Hematopoietic multipotent progenitor cell treated with erythropoietin and hydrocortisone succinate and interleukin-3 and kit ligand, for 15 days (in vitro differentiated cells): ENCODE measurements at regions not wholly inside any gene's neighbourhood (a gene's known extent, or its start where the extent isn't known, plus 50 kb on each side); places are given as distances from the start of the nearest gene placed in this dataset.
"Not testable (repeated sequence)": the region's sequence is repeated elsewhere in the genome, so short reads cannot be mapped to it uniquely, and the experiment has no call there.

Source experiments
- DNase-seq: peaks from one replicate; pipeline ENCODE4 v3.0.0-alpha.2; 2015; ENCODE audit warnings: low spot score

DNA sequence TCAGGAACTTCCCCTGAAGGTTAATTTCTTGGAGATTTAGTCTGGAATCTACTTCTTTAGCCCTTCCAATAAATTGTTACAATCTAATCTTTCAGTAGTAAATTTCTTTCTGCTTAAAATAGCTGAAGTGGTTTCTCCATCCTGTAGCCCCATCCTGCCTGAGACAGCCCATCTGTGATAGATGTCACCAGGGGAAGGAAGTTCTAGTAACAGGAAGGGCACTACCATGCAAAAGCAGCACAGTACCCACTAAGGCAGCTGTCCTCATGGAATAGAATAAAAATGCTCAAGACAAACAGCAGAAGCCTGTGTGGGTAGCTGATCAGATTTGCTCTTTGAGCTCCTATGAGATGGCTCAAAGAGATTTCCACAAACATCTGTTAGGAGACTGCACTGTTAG is 1036.5 kb downstream of the SLITRK5 start:
- DNase-seq, result no peak

DNA sequence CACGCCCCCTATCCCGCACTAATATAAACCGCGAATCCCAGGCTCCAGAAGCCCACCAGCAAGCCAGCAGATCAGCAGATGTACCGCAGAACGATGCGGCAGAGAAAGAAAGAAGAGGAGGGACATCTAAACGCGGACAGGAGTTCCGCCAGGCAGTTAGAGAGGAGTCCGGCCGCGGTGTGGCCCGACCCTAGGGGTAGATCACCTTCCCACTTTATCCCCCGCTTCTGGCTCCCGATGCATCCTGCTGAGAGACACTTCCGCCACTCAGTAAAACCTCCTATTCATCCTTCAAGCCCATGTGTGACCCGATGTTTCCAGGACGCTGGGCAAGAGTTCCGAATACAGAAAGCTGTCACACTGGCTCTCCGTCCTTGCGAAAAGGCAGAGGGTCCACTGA is 1046.8 kb downstream of the SLITRK5 start:
- DNase-seq, result no peak

DNA sequence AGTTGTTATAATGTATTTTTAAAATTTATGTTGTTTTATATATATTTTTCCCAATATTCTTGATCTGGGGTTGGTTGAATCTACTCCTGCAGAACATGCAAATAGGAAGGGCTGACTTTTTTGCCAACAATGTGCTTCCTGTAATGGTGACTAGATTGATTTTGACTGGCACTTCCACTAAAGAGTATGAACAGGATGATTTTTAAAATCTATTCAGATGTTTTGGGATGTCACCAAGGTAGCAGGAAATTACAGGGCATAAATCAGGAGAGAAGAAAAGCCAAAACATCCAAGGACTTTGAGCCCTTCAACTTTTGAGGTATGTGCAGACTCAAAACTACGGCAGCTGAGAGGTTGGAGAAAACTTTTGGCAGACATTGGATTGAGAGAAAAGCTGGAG is 1047.6 kb downstream of the SLITRK5 start:
- DNase-seq, result no peak

- no peak for DNase-seq
Observed at GRCh38 chr13:88726075-88726474, 1054.9 kb downstream of the SLITRK5 start.

GRCh38 chr13:88727236-88727635 is 1056.1 kb downstream of the SLITRK5 start:
- not testable (repeated sequence) for DNase-seq

DNA sequence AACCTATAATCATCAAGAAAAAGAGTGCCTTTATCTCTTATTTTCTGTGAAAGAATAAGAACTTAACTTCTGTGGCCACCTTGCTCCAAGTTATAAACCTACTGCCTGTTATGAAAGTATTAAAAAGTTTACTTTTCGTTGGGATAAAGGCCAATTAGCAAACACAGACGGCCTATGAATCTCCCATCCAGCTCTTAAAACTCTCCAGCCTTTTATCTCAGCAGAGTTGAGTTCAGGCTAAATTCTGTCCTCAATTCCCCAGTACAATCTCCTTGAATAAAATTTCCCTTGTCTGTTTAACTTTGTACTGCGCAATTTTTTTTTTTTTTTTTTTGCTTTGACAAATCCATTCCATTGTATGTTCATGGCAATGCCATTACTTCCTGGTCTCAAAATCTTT is 1058.4 kb downstream of the SLITRK5 start:
- DNase-seq, result no peak

DNA sequence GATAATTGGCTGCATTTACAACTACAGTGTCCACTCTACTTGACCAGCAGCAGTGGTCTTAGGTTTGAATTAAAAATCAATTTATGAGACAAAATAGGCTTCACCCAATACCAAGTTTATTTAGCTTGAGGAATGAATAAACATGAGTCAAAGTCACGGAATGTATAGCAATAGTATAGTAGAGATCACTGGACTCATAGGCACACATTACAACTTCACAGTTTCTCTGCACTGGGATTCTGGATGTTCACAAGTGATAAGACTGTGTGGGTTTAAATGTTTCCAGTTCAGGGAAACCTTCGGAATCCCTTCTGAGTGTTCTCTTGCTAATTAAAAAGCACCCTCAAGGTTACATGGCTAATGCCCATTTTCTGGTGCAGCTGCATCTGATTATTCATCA is 1064.9 kb downstream of the SLITRK5 start:
- DNase-seq, result no peak

- no peak for DNase-seq
Observed at GRCh38 chr13:88739195-88739594, 1068.0 kb downstream of the SLITRK5 start.

GRCh38 chr13:88744289-88744688 is 1073.1 kb downstream of the SLITRK5 start:
- no peak for DNase-seq

GRCh38 chr13:88745011-88745410 is 1073.8 kb downstream of the SLITRK5 start:
- no peak for DNase-seq

- DNase-seq, result no peak
Observed at GRCh38 chr13:88752041-88752440, 1080.9 kb downstream of the SLITRK5 start.

DNA sequence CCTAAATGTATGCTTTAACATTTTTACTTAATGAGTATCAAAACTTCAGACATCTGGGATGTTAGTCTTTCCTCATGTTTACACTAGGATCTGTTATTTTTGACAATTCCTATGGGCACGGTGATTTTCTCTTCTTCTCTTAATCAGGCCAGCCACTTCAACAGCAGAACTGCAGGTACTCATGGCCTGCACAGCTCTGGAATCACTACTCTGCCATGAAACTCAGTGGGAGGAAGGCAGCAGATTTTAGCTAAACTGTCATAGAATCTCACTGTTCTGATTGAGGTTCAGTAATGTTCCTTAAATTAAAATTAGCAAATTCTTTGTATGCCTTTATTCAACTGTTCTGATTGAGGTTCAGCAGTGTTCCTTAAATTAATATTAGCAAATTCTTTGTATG is 1083.0 kb downstream of the SLITRK5 start:
- DNase-seq, result no peak

DNA sequence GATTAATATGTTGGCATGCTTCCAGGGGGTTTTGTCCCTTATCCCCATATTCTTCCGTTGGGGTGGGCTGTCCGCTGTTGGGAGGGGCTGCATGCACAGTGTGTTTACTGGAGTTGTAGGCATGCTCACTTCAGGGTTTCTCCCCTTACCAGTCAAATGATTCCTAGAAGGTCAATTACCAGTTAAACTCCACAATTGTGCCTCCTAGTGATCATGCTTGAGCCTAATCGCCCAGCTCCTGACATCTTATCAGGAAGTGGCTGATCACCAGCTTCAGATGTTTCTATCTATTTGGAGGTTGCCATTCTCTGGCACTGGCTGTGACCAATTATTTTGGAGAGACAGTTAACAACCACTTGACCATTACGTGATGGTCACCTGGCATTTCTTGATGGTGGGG is 1090.0 kb downstream of the SLITRK5 start:
- DNase-seq, result peak; percentile 11

- DNase-seq, result no peak
Observed at GRCh38 chr13:88764103-88764502, 1092.9 kb downstream of the SLITRK5 start.

GRCh38 chr13:88800505-88800904 is 1129.3 kb downstream of the SLITRK5 start:
- no peak for DNase-seq

GRCh38 chr13:88801361-88801760 is 1130.2 kb downstream of the SLITRK5 start:
- no peak for DNase-seq

DNA sequence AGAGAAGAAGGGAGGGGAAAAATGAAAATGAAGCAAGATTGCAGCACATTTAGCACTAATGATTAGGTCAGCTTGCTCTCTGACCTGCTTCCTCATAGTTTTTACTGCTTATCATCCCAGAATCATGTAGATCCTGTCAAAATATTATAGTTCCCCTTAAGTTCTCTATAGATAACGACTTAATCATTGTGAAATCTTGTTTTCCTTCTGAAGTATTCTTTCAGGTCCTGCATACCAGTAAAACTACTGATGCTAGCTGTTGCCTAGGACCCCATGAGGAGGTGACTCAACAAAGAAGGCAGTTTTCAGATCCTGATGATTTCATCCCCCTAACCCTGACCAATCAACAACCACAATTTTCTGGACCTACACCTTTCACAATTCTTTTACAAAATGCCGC is 1131.7 kb downstream of the SLITRK5 start:
- DNase-seq, result no peak

DNA sequence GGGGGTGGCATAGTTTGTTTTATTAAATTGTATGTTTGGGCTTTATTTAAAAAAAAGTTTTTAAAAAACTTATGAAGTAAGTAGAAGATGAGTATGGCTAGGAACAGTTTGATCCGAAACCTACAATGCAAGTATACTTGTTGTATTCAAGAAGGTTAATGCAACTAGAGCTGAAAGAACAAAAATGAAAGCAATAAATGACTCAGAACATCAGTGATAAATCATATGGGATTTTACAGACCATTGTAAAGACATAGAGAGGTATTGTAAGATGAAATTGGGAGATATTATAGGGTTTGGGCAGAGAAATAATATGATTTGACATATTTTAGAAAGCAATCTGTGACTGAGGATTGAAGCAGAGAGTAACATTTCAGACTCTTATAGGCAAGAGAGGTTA is 1135.3 kb downstream of the SLITRK5 start:
- DNase-seq, result no peak

GRCh38 chr13:88817560-88817959 is 1146.4 kb downstream of the SLITRK5 start:
- no peak for DNase-seq

DNA sequence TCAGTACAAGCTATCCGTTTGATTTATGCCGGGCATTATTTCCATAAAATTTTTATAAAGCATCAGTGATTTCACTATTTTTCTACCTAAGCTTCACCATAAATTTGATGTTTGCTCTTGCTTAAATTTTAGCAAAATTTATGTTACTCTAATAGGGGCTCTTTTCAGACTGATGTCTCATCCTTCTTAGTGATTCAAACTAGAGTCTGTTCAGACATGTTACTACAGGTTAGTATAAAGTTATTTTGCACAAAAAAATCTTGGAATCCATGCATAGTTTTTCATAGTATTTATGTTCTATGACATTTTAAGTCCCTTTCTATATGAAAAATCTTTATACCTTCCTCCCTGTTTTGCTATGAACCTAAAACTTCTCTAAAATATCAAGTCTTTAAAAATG is 1151.9 kb downstream of the SLITRK5 start:
- no peak for DNase-seq

DNA sequence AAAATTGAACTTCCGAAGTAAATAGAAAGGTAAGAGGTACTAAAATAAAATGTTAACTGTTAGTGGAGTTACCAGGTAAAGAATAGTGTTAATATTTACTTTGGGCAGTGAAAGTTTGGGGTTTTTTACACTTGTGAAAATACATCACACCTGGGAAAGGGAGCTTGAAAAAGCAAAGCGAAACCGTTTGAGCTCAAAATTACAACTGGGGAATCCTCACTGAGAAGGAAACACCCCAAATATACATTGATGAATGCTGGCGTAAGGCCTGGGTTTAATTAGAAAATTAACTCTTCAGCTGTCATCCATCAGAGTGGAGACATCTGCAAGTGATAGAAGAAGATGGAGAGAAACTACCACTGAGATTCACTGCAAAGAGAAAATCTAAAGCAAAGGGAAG is 1153.0 kb downstream of the SLITRK5 start:
- no peak for DNase-seq

DNA sequence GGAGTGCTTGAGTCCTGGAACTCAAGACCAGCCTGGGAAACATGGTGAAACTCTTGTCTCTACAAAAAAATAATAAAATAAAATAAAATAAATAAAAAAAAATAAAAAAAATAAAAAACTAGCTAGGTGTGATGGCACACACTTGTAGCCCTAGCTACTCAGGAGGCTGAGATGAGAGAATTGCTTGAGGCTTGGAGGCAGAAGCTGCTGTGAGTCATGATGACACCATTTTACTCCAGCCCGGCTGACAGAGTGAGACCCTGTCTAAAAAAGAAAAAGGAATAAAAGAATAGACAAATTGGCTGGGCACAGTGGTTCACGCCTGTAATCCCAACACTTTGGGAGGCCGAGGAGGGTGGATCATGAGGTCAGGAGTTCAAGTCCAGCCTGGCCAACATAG is 1168.9 kb downstream of the SLITRK5 start:
- DNase-seq, result no peak

DNA sequence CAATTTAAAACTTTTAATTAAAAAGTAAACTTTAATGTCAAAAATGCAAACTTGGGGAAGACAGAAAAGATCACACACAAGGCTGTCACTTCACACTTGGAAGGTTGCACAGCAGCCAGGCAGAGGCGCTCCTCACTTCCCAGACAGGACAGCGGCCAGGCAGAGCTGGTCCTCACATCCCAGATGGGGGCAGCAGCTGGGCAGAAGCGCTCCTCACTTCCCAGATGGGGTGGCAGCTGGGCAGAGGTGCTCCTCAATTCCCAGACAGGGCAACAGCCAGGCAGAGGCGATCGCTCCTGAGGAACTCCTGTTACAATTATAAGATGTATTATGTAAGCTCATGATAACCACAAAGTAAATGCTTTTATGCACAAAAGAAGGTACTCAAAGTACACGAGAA is 1181.1 kb downstream of the SLITRK5 start:
- DNase-seq, result not testable (repeated sequence)

DNA sequence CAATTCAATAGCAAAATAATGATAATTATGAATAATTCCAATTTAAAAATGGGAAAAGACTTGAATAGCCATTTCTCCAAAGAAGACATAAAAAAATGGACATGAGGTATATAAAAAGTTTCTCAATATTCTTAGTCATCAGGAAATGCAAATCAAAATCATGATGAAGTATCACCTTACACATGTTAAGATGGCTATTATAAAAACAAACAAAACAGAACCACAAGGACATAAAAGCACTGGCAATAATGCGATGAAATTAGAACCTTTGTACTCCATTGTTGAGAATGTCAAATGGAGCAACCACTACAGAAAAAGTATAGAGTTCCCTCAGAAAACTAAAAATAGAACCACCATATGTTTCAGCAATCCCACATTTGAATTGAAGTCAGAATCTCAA is 1186.1 kb downstream of the SLITRK5 start:
- no peak for DNase-seq

GRCh38 chr13:88862095-88862620 is 1191.0 kb downstream of the SLITRK5 start:
- no peak for DNase-seq
